Mucosa of descending colon (tissue), 3 donors: ENCODE measurements at regions not wholly inside any gene's neighbourhood (a gene's known extent, or its start where the extent isn't known, plus 50 kb on each side); places are given as distances from the start of the nearest gene placed in this dataset.

Experiments used
- ATAC-seq: fragments of 200-7000 bp; cut with Tn5 transposase; one replicate; pipeline ENCODE4 v1.9.1; 2020; ENCODE audit warnings: mild to moderate bottlenecking, moderate library complexity
- DNase-seq, 3 donors: peaks; one replicate each; pipeline ENCODE4 v3.0.0-alpha.2; 2020
- H3K36me3 ChIP-seq: fragments of 200-600 bp; one replicate; pipeline ENCODE4 v1.8.0; 2021; ENCODE audit warnings: low read depth, mild to moderate bottlenecking
- H3K4me1 ChIP-seq: fragments of 200-600 bp; one replicate; pipeline ENCODE4 v1.8.0; 2021; ENCODE audit warnings: low read depth, mild to moderate bottlenecking
- H3K4me3 ChIP-seq: fragments of 200-600 bp; one replicate; pipeline ENCODE4 v1.8.0; 2021; ENCODE audit warnings: mild to moderate bottlenecking
- H3K9me3 ChIP-seq: fragments of 200-600 bp; one replicate; pipeline ENCODE4 v1.8.0; 2021; ENCODE audit warnings: mild to moderate bottlenecking
- intact Hi-C, 2 donors: fragments of 100-400 bp; cut with DNase I in 1 of 2; cut with micrococcal nuclease in 1 of 2; formaldehyde crosslinking; loops; one replicate each; pipeline versions ENCODE4 v1.11.0 to v1.11.1; 2022; cut with DNase I, micrococcal nuclease
- TF ChIP-seq, protein P1 (sequence below): fragments of 200-600 bp; IDR thresholded peaks from one replicate; pipeline ENCODE4 v1.8.0; 2022; ENCODE audit warnings: antibody characterized with exemption, mild to moderate bottlenecking
- donor health status: DM: no; HTN: no; CAD: no; lungs with moderate emphysema.
- donor health status: DM: no; HTN: no; CAD: no.
- donor health status: DM: no; HTN: yes; CAD: no.

DNA sequence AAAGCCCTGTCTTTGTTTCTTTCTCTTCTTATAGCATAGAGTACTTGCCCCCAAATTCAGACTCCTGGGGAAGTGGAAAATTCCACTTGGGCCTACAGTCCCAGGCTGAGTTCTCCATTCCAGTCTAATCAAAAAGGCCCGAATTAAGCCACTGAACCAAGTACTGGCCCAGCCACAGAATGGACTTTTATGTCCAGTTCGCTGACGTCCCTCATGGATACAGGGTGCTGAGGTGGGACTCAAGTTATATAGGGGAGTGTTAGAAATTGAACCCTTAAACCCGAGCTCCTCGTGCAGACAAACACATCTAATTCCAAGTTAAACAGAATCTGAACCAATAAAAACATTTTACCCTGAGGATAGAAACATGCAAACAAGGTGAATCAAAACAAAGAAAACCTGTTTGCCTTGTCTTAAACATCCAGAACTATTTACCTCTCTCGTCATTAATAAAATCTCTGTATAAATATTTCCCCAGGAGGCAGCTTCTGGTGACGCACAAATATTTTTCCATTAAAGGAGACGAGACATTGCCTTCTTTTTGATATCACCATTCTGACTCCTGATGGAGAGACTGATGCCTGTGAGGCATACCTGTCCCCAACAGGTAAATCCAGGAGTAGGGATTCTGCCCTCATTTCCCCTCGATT is 136.8 kb upstream of the ARL4C start:
- no peaks in the 10 kb centered on the region for H3K4me1 ChIP-seq
- TF ChIP-seq, protein P1, sequence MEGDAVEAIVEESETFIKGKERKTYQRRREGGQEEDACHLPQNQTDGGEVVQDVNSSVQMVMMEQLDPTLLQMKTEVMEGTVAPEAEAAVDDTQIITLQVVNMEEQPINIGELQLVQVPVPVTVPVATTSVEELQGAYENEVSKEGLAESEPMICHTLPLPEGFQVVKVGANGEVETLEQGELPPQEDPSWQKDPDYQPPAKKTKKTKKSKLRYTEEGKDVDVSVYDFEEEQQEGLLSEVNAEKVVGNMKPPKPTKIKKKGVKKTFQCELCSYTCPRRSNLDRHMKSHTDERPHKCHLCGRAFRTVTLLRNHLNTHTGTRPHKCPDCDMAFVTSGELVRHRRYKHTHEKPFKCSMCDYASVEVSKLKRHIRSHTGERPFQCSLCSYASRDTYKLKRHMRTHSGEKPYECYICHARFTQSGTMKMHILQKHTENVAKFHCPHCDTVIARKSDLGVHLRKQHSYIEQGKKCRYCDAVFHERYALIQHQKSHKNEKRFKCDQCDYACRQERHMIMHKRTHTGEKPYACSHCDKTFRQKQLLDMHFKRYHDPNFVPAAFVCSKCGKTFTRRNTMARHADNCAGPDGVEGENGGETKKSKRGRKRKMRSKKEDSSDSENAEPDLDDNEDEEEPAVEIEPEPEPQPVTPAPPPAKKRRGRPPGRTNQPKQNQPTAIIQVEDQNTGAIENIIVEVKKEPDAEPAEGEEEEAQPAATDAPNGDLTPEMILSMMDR = no peak
- no peaks in the 10 kb centered on the region for H3K9me3 ChIP-seq
- ATAC-seq (no peak), DNase-seq (no peak)
- no peak overlapping the region for H3K4me3 ChIP-seq
- intact Hi-C loops = no loop called here
- H3K36me3 ChIP-seq = no peaks in the 10 kb centered on the region

DNA sequence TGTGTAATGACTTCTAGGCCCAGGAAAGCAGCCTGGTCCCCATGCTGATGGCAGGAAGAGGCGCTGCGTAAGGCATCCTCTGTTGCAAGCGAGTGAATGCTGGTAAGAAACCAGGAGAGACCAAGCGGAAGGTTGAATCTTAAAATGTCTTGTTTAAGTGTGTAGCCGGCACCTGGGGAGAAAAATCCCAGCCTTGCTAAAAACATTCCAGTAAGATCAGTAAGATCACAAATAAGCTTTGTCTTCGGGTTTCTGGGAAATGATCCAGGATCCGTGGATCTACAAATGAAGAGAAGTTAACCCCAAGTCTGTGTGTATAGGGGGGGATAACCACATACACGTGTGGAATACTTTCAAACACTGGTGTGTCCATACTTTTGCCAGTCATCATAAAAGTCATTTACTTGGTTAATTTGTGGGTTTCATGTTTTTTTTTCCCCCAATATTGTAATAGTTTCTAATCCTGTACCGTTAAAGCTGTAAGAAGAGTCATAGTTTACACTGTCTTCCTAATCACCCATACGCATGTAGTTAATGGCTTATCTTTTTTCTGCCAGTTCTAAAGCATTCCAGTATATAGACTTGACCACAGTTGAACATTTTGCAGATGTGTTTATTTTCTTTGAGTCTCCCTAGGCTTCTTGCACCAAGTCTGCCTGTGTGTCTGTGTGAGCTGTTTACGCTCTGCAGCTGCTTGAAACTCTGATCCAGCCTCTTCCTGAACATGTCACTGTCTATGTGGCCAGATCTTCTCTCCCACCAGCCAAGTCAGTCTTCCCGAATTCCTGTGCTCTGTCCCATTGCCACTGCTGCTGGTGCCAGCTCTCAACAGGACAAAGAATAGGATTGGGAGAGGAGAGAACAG is 135.9 kb upstream of the ARL4C start:
- peak in 1 of 3 donors; percentile 7 for DNase-seq
- ATAC-seq = peak; percentile 35
- intact Hi-C loops = no loop called here
- Histone ChIP-seq H3K4me3 (no peak overlapping the region), H3K9me3 (no peaks in the 10 kb centered on the region), H3K36me3 (no peaks in the 10 kb centered on the region), H3K4me1 (no peaks in the 10 kb centered on the region)
- TF ChIP-seq, protein P1 = no peak

DNA sequence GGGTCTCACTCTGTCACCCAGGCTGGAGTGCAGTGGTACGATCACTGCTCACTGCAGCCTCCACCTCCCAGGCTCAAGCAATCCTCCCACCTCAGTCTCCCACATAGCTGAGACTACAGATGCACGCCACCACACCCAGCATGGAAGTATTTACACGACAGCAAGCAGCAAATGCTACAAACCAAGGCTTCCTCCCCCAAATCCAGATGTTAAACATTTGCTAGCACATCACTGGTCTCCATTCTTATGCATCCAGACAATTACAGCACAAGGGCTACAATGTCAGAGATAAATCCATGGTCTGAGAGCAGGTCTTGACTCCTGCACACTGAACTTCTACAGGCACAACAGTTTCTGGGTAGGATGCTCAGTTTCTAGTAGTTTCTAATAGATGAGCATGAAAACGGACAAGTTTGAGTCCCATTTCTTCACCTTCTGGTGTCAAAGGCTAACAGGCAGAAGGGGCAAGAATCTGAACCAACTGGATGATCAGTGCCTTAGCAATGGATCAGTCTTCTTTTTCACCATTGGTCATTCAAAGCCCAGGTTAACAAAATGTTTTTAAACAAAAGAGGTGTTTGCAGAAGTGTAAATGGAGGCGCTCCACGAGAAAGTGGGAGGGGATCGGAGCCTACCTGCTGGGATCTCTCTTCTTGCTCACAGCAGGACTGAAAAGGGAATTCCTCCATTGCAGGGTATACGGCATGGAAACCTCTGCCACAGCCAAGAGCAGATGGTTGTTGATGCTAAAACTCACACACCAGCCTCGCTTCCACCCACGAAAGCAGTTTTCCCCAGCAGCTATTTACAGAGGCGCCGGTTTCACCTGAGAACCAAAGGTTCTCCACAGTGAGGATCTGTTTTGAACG is 135.0 kb upstream of the ARL4C start:
- ATAC-seq = no peak
- no peaks in the 10 kb centered on the region for H3K4me1 ChIP-seq
- no peaks in the 10 kb centered on the region for H3K9me3 ChIP-seq
- no peak overlapping the region for H3K4me3 ChIP-seq
- intact Hi-C loops = no loop called here
- H3K36me3 ChIP-seq = no peaks in the 10 kb centered on the region
- DNase-seq = no peak
- TF ChIP-seq, protein P1 = no peak

- intact Hi-C loops = no loop called here
- Histone ChIP-seq H3K36me3 (no peaks in the 10 kb centered on the region), H3K4me3 (no peak overlapping the region), H3K4me1 (no peaks in the 10 kb centered on the region), H3K9me3 (no peaks in the 10 kb centered on the region)
- TF ChIP-seq, protein P1 = no peak
- ATAC-seq (no peak), DNase-seq (no peak)
These were observed 133.9 kb upstream of the ARL4C start for GRCh38 chr2:234630801-234631261.

- no peak for ATAC-seq
- H3K4me1 ChIP-seq = no peaks in the 10 kb centered on the region
- TF ChIP-seq, protein P1 = no peak
- intact Hi-C loops = no loop called here
- H3K4me3 ChIP-seq = no peak overlapping the region
- no peak for DNase-seq
- no peaks in the 10 kb centered on the region for H3K36me3 ChIP-seq
- H3K9me3 ChIP-seq = no peaks in the 10 kb centered on the region
These were observed 132.7 kb upstream of the ARL4C start for GRCh38 chr2:234629596-234629995.
